RKO (cell line): ENCODE measurements at regions not wholly inside any gene's neighbourhood (a gene's known extent, or its start where the extent isn't known, plus 50 kb on each side); places are given as distances from the start of the nearest gene placed in this dataset.
A peak's percentile ranks its signal among the peaks of the same experiment; 100 is the strongest.

Experiments
- DNase-seq: peaks from one replicate; pipeline ENCODE4 v3.0.0-alpha.2; 2016; ENCODE audit warnings: low spot score

DNA sequence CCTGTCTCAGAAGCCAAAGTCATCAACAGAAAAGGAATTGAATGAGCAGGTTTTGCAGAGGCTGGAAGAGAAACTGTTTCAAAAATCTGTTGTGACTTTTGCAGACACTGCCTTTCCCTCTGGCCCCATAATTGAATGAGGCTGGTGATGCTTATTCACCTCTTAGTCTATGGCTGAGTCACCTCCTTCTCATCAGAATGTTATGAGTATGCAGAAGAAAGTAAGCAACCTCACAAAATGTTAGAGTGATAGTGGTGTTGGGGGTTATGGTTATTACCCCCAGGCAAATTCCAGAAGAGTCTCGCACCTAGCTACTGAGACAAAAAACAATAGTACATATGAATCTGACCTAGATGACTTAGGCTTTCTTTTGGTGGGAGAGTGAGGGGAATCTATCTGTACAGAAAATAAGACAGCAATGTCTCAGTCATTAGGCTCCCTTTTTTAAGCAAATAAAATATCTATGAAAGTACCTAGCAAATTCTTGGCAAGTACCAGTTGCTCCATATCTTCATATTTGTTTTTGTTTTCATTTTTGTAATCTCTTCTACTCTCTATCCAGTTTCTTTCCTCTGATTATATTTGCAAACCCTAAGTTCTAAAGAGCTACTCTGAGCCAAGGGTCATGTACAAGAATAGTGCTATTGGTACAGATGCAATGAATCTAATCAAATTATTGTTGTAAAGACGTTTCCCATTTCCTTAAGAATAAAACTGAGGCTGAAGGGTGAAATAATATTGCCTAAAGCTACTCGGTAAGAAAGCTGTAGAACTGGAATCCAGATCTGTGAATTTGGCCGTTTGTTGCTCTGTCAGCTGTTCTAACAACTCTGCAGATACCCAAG is 498.1 kb upstream of the TNC start:
- DNase-seq: peak; percentile 81

DNA sequence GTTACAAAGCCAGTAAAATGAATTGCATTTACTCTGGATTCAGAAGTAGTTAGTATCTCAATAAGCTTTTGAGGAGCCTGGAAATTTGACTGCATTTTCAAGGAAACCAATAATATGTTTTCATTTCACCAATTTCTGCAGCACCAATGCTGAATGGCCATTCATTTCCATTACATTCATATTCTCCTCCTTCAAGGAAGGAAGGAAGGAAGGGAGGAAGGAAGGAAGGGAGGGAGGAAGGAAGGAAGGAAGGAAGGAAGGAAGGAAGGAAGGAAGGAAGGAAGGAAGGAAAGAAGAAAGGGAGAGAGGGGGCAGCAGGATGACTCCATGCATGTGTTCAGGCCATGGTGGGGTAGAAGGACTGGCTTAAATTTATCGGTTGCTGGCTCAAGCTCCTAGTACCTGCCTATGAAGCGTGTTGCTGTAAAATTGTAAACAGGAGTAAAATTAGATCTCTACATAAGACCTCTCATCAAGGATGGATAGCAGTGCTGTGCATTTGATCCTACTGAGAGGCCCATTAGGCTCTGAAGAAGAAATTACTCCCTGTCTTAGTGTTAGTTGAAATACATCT is 498.8 kb upstream of the TNC start:
- DNase-seq: no peak

DNA sequence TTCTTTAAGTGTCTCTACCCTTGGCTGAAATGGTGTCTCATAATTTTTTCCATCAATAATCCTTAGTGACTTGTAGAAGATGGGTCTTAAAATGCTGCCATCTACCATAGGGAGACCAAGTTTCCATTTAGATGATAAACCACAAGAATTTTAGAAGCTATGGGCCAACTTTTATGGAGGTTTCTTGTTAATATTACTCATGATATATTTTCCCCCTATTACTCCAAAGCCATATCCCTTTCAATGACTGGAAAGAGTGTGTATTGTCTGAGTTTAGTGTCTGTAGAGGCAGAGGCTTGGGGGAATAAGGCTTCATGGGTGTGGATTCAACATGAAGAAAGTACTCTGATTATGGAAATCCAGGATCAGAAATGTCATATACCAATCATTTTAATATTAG is 507.3 kb upstream of the TNC start:
- DNase-seq: no peak

DNA sequence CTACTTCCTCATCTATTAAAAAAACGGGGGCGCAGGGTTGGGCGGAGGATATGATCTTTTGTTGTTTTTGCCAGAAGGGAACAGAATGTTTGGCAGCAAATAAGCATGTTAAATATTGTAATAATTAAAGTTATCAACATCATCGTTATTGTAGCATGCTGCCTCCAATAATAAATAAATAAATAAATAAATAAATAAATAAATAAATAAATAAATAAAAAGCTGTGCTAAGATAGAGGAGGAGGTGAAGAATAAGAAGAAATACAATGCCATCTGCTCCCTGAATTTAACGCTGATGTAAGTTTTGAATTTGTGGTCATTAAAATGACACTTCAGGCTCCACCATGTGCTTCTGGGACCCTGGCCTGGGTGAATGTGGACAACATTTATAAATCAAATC is 508.0 kb upstream of the TNC start:
- no peak for DNase-seq

DNA sequence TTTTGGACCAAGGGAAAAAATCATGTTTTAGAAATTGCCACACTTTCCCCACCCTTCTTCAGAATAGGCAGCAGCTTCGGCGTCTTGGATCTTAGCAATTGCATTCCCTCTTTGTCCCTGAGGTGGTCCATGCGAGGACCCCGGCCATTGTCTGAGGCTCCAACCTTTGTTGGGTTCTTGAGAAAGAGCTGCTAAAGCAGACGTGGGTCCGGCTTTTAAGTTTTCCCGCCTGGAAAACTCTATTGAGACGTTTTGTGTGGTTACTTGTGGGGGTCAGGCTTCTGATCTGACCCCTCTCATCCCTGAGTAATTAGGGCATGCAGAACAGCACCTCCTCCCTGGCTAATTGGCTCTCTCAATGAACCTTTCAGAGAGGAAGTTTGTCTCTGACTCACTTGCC is 509.6 kb upstream of the TNC start:
- DNase-seq: no peak

DNA sequence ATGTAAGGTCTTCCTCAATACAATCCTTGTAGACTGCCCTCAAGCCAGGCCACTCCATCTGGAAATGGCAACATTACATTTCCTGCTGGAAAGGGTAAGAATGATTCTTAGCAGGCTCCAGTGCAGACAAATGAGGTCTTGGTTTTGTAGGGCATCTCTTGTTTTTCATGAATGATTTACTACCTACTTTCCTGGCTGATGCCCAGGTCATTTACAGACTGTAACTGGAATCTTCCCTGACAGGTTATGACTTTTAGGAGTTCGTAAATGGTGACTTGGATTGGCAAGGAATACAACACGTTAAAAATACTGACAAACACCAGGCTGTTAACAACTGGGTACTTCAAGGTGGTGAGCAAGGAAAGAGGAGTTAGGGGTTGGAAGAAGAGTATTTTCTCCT is 510.5 kb upstream of the TNC start:
- DNase-seq: no peak

DNA sequence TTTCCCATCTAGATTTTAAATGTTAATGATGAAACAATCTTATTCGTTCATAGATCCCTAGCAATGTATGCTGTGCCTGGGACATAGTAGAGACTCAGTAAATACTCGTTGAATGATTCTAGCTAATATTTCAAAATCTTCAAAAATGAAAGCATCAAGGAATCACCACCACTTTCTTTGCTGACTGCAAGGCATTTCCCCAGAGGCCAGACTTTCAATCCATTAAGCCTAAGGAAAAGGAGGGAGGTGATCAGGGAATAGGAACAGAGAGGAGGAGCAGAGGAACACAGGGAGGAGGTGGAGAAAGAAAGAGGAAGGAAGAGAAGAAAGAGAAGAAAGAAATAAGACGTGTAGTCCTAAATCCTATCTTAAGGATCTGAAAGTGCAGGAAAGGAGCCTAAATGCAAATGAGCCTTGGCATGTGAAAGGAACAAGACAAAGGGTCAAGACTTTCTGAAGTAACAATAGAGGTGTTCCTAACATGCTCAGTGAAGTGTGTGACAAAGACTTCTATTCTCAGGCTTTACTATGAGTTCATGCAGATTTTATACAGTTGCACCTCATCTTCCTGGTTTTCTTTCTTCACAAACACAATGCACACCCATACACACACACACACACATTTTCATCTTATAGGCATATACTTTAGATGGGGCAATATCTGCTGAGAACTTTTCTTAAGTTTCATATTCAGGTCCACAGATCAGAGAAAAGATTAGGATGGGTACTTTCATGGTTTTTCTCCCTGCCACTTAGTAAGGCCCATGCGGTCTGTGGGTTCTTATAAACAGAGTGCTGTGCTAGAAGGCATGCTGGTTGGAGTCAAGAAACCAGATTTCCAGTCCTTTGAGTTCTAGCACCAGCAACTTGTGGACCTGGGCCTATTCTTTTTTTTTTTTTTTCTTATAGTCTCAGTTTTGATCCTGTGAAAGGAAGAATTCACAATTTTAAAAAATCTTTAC is 512.2 kb upstream of the TNC start:
- DNase-seq: no peak

DNA sequence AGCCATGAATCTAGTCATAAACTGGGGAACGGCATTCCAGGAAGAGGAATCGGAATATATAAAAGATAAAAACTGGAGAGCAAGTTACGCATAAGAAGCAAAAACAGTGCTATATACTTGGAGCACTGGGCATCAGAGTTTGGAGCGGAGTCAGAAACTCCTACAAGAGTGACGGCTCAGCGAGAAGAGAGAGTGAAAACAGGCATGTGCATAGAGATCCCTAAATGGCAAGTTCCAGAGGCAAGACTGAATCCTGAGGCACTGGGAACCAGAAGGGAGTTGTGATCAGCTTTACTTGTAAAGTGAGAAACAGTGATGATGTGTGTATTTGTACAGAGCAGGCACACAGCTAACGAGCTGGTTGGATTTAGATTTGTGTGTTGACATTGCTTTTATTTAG is 514.4 kb upstream of the TNC start:
- DNase-seq: no peak

DNA sequence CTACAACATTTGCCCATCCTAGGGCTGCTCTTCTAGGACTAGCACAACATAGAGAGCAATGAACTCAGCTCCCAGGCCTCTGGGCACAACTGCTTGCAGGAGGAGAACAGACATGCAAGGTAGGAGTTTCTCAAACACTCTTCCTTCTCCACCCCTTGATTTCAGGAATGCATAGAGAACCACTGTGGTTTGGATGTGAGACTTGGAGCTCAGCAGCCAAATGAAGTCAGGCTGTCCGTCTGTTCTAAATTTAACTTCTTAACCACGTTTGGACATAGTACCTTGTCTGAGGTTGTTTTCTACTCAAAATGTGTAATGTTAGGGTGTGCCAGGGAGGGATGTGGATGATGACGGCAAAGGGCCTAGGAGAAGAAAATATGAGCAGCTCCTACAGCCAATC is 515.1 kb upstream of the TNC start:
- no peak for DNase-seq

DNA sequence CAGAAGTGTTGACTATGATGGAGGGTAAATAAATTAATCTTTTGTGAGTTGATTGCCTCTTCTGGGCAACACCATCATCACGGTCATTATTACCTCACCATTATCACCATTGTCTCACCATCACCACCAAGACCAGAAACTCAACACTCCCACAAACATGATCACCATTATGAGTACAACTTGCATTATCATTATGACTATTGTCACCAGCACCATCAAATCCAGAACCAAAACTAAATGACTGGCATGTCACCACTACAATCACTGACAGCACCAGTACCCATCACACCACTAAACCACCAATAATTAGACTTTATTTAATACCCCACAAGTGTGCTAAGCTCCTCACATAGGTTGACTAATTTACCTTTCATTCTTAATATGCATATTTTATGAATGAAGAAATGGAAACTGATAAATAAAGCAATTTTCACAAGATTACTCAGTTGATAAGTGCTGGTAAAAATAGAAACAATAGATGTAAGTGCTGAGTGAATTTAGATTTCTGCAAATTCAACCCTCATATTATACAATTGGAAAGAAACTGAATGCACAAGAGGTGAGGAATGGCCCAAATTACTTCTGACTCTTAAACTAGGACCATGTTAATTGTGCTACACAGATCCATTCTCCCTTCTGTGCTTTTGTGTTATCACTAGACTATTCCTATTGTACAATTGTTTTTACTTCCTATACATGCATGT is 517.8 kb upstream of the PAPPA start:
- no peak for DNase-seq

DNA sequence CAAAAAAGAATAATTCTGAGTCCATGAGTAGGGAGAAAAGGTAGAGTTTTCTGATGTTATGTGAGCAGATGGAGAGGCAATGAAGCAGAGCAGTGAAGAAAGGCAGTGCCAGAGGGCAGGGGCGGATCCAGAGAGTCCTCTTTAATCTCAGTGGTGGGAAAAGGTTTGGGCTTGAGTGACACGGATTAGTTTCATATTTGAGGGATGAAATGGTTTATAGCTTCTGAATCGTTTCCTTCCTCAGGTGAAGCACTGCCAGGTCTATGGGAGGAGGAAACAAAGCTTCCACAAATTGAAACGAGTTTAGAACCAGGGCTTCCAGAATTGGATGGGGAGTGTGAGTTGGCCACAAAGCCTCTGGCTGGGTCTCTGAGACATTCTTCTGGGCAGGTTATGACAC is 517.0 kb upstream of the PAPPA start:
- no peak for DNase-seq

DNA sequence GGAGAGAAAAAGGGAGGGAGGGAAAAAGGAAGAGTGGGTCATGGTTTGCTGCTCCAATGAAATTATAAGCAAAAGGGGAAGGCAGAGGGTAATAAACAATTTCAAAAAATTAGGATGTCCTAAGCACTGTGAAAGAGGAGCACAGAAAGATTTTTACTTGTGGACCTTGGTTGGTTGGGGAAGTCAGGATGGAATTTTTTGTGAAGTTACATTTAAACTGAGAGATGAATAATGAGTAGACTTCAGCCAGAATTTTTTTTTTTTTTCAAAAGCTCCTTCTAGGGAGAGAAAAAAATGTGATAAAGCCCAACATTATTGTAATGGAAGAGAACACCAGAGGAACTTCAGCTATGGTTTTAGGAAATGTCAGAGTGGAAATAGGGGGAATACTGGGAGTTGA is 515.9 kb upstream of the PAPPA start:
- DNase-seq: no peak

DNA sequence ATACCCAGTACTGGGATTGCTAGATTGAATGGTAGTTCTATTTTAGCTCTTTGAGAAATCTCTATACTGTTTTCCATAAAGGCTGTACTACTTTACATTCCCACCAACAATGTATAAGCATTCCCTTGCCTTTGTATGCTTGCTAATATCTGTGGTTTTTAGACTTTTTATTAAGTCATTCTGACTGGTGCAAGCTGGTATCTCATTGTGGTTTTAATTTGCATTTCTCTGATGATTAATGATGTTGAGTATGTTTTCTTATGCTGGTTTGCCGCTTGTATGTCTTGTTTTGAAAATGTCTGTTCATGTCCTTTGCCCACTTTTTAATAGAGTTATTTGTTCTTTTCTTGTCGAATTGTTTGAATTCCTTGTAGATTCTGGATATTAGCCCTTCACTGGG is 512.7 kb upstream of the PAPPA start:
- peak; percentile 7 for DNase-seq

DNA sequence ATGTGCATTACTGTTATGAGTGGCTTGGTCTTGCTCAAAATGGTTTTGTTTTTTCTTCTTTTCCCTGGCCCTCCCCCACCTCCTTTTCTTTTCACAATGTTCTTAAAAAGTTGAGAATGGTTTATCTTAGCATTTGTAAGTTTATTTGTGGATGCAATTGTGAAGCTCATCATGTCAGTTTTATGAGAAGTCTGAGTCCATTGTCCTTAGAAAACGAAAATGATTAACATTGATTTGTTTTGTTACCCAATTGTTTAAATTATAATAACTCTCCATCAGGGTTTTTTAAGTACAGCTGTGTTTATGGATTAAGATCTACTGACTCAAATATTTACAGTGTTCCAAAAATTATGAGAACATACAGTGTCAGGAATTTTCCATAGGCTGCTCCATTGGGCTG is 511.3 kb upstream of the PAPPA start:
- no peak for DNase-seq

DNA sequence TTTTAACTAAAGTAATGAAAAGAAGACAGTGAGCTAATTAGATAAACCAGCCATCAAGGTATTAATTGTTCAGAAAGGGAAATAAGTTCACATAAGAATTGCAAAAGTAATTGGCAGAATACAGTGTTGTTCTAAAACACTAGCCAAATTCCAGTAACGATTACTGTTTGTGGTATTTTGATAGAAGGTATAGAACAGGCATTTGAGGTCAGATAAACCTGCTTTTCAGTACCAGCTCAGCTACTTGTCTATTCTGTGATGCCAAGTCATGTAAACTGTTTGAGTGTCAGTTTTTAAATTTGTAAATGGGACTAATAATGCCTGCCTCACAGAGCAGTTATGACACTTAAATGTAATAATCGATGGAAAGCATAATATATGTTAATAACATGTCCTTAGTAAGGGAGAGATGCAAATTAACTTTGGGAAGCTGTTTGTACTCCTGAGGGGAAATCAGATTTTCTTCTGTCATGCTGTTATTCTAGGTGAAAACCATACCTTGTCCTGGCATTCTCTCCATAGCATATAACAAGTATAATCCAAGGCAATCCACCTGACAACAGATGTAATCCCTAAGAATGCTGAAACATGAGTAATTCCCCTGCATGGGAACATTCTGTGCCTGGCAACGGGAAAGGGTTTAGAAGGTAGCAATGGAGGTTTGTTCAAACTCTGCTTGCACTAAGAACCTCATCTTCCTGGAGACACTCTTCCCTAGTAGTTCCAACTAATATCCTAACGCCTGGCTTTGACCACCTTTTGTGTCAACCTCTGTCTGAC is 509.5 kb upstream of the PAPPA start:
- DNase-seq: no peak

DNA sequence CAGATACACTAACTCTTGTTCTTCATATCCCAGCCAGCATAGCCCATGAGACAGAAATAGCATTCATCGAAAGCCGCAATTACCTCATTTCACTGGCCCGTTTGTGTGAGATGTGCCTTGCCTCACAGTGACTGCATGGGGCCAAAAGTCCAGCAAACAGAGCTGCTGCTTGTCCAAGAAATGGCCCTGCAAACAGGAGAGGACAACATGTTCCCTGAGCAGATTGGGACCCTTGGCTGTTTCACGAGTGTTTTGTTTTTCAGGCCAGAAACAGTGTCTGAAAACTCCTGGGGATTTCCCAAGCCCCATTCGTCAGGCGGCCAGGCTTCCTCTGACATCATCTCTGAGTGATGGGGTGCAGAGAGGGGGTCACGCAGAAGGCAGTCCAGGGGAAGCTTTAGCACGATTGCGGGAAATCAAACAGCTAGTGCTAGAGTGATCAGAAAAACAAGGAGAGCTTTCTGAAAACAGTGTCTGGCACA is 503.6 kb upstream of the PAPPA start:
- DNase-seq: no peak

DNA sequence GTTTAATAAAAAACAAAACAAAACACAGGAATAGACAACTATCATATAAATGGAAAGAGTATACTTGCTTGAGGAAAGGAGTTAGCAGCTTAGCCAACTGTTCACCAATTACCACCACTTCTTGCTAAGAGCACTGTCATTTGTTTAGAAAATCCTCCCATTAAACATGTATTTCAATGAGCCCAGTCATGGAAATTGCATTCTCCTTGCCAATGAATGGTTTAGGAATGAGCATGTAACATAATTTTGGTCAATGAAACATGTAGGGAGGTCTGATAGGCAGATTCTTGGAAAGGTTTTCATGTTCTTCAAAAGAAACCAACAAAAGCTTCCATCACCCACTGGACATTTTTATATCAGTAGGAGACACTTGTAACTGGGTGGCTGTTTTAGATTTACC is 502.8 kb upstream of the PAPPA start:
- DNase-seq: no peak

DNA sequence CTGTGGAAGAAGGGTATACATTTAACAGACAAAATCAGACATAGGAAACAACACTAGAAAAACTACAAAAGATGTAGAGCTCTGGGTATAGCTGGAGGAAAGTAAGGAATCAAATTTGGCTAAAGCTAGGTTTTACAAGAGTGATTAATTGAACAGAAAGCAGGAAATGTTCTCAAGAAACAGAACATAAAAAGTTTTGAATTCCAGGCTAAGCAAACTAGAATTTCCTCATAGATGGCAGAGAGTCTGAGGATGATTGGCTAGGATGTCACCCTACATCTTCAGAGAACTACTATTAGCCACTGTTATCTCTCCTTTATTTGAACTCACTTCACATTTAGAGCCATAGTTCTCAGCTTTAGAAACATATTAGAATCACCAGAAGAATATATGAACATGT is 502.1 kb upstream of the PAPPA start:
- no peak for DNase-seq

DNA sequence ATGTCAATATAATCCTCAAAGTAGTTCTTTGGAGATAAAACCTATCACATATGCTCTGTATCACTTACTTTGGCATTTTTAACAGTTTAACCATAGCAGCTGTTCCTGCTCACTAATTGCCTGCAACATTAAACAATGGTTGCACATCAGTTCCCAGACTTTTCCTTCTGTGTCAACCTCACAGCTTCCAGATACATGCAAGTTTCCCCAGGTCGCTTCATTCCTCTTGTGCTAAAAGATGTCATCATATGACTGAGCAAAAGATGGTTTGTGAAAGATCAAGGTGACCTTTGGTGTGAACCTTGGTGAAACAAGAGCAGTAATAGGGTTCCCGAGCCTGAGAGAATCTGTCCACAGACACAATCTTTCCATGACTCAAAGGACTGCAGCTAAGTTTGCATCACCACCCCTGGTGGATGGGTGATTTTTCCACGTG is 500.4 kb upstream of the PAPPA start:
- DNase-seq: no peak

DNA sequence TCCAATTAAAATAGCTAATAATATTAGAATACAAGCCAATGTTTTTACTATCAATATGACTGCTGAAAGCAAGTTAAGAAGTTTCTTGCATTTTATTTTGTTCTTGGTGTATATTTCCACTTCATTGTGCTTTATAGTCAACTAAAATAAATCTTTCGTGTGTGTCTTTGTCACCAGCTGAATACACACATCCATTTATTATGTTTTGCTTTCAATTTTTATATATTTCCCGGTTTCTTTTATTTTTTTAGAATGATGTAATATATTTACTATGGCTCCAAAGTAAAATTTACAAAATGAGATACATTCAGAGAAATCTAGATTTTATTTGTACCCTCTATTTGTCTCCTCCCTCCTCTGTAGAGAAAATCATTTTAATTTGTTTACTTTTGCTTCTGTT is 495.9 kb upstream of the PAPPA start:
- no peak for DNase-seq

DNA sequence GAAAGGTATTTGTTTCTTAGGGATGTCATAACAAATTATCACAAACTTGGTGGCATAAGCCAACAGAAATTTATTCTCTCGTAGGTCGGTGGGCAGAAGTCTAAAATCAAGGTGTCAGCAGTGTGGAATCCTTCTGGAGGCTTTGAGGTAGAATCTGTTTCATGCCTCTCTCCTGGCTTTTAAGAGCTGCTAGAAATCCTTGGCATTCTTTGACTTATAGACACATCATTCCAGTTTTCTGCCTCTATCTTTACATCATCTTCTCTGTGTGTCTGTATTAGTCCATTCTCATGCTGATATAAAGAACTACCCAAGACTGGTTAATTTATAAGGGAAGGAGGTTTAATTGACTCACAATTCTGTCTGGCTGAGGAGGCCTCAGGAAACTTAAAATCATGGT is 488.1 kb upstream of the PAPPA start:
- DNase-seq: no peak
